ENCODE measurements at regions not wholly inside any gene's neighbourhood (a gene's known extent, or its start where the extent isn't known, plus 50 kb on each side); places are given as distances from the start of the nearest gene placed in this dataset.

- TF ChIP-seq MAZ (IDR thresholded peaks at IDR 0.05; ENCODE audit: borderline replicate concordance, low read depth, low read length): no peak
- no peak for TF ChIP-seq CTCF (conservative IDR thresholded peaks at IDR 0.05; ENCODE audit: low read depth, low read length)
- TF ChIP-seq POLR2A (IDR thresholded peaks at IDR 0.05; ENCODE audit: low read depth, low read length): no peak
- no peak for TF ChIP-seq RFX5 (IDR thresholded peaks at IDR 0.05; ENCODE audit: low read depth, low read length)
Measured at GRCh38 chr7:119783799-119784198, 489.2 kb upstream of the KCND2 start.

Measured in IMR-90 (cell line).